IMR-90 (cell line): ENCODE measurements at regions not wholly inside any gene's neighbourhood (a gene's known extent, or its start where the extent isn't known, plus 50 kb on each side); places are given as distances from the start of the nearest gene placed in this dataset.

Source experiments
- ATAC-seq: fragments of 200-7000 bp; cut with Tn5 transposase; 2 replicates; pipeline ENCODE4 v1.9.1; 2020; ENCODE audit warnings: low read depth, mild to moderate bottlenecking, moderate library complexity
- BruUV-seq: library from RNA; stranded (reverse); fragments of 400-500 nt; replicated peaks from 2 replicates; lab custom pipeline; 2021; lab: Mats Ljungman, UMichigan
- CTCF ChIA-PET: fragments of 300-600 bp; formaldehyde crosslinking; extraction: SDS; loops from one replicate; lab custom pipeline; 2021; ENCODE audit warnings: antibody characterized with exemption; lab: Yijun Ruan, JAX
- POLR2A ChIA-PET: fragments of 300-600 bp; sonication (Branson Sonifier 250); formaldehyde crosslinking; loops from one replicate; lab custom pipeline; 2022; ENCODE audit warnings: antibody characterized with exemption; ENCODE audit not compliant: unreplicated experiment; lab: Charles Lee
- DNase-seq: peaks from one replicate; pipeline ENCODE4 v3.0.0; 2013
- H2AFZ ChIP-seq: replicated peaks from 2 replicates; pipeline ENCODE3; 2013; ENCODE audit warnings: low read length, mild to moderate bottlenecking; ENCODE audit not compliant: poor library complexity
- H2AK5ac ChIP-seq: 2 replicates; pipeline ENCODE4 v1.6.1; 2013; ENCODE audit warnings: low read depth, low read length, inconsistent platforms
- H2AK9ac ChIP-seq: replicated peaks from 2 replicates; pipeline ENCODE3; 2013; ENCODE audit warnings: mild to moderate bottlenecking, low read depth, low read length, moderate library complexity; ENCODE audit not compliant: poor library complexity
- H2BK120ac ChIP-seq: 2 replicates; pipeline ENCODE4 v1.6.1; 2013; ENCODE audit warnings: low read depth, low read length, inconsistent platforms
- H2BK15ac ChIP-seq: 3 replicates; pipeline ENCODE4 v1.6.1; 2013; ENCODE audit warnings: low read depth, low read length, inconsistent platforms
- H2BK20ac ChIP-seq: 2 replicates; pipeline ENCODE4 v1.6.1; 2013; ENCODE audit warnings: low read depth, mild to moderate bottlenecking, inconsistent platforms, low read length, moderate library complexity
- H2BK5ac ChIP-seq: 2 replicates; pipeline ENCODE4 v1.6.1; 2013; ENCODE audit warnings: mild to moderate bottlenecking, low read depth, low read length, inconsistent platforms; ENCODE audit not compliant: poor library complexity, severe bottlenecking
- H3K14ac ChIP-seq: replicated peaks from 2 replicates; pipeline ENCODE4 v1.6.1; 2013; ENCODE audit warnings: low read depth, low read length, inconsistent platforms
- H3K18ac ChIP-seq: 2 replicates; pipeline ENCODE4 v1.6.1; 2013; ENCODE audit warnings: low read depth, low read length, control low read depth
- H3K23ac ChIP-seq: 2 replicates; pipeline ENCODE4 v1.6.1; 2013; ENCODE audit warnings: low read depth, low read length, inconsistent platforms
- H3K27ac ChIP-seq: 2 replicates; pipeline ENCODE4 v1.5.1; 2013; ENCODE audit warnings: mild to moderate bottlenecking, control low read depth, low read length; ENCODE audit not compliant: insufficient read depth
- H3K27me3 ChIP-seq: 2 replicates; pipeline ENCODE4 v1.6.1; 2013; ENCODE audit warnings: low read length; ENCODE audit not compliant: control insufficient read depth, insufficient read depth
- H3K36me3 ChIP-seq: 2 replicates; pipeline ENCODE4 v1.6.1; 2013; ENCODE audit warnings: low read length, mixed read lengths; ENCODE audit not compliant: control insufficient read depth, insufficient read depth
- H3K4ac ChIP-seq: 2 replicates; pipeline ENCODE4 v1.6.1; 2013; ENCODE audit warnings: low read depth, low read length, inconsistent platforms
- H3K4me1 ChIP-seq: 2 replicates; pipeline ENCODE4 v1.6.1; 2013; ENCODE audit warnings: low read length, mixed read lengths; ENCODE audit not compliant: control insufficient read depth, insufficient read depth
- H3K4me2 ChIP-seq: 2 replicates; pipeline ENCODE4 v1.6.1; 2013; ENCODE audit warnings: low read depth, mild to moderate bottlenecking, control low read depth, low read length, moderate library complexity
- H3K4me3 ChIP-seq: 2 replicates; pipeline ENCODE4 v1.5.1; 2013; ENCODE audit warnings: low read depth, mild to moderate bottlenecking, control low read depth, low read length, moderate library complexity; ENCODE audit not compliant: insufficient read depth
- H3K56ac ChIP-seq: 2 replicates; pipeline ENCODE4 v1.6.1; 2013; ENCODE audit warnings: low read length, inconsistent platforms; ENCODE audit not compliant: insufficient read depth; ENCODE audit errors: extremely low read depth
- H3K79me1 ChIP-seq, 2 experiments: 2 replicates each; pipeline ENCODE4 v1.6.1; 2013; ENCODE audit warnings: low read length in 2 of 2, inconsistent platforms in 1 of 2, low read depth in 1 of 2
- H3K9ac ChIP-seq: 2 replicates; pipeline ENCODE4 v1.6.1; 2013; ENCODE audit warnings: low read depth, low read length, control low read depth
- H3K9me1 ChIP-seq: 2 replicates; pipeline ENCODE4 v1.6.1; 2013; ENCODE audit warnings: low read length, inconsistent platforms; ENCODE audit not compliant: insufficient read depth
- H3K9me3 ChIP-seq: 2 replicates; pipeline ENCODE4 v1.6.1; 2013; ENCODE audit warnings: low read length; ENCODE audit not compliant: control insufficient read depth, insufficient read depth
- H4K20me1 ChIP-seq: 2 replicates; pipeline ENCODE4 v1.6.1; 2013; ENCODE audit warnings: low read length, inconsistent platforms; ENCODE audit not compliant: insufficient read depth
- H4K5ac ChIP-seq: 2 replicates; pipeline ENCODE4 v1.6.1; 2013; ENCODE audit warnings: mild to moderate bottlenecking, low read depth, low read length, control low read depth
- H4K8ac ChIP-seq, 2 experiments: 2 replicates each; pipeline ENCODE4 v1.6.1; 2013; ENCODE audit warnings: low read depth in 2 of 2, low read length in 2 of 2, control low read depth in 1 of 2, inconsistent platforms in 1 of 2
- H4K91ac ChIP-seq: 2 replicates; pipeline ENCODE4 v1.6.1; 2013; ENCODE audit warnings: low read depth, low read length, inconsistent platforms; ENCODE audit not compliant: insufficient read depth
- BHLHE40 ChIP-seq: fragments of 150-350 bp; IDR thresholded peaks from 2 replicates; pipeline ENCODE4 v1.6.1; 2016; ENCODE audit warnings: mild to moderate bottlenecking, low read depth, low read length
- CTCF ChIP-seq: conservative IDR thresholded peaks from 2 replicates; pipeline ENCODE4 v1.5.1; 2012; ENCODE audit warnings: mild to moderate bottlenecking, low read depth, low read length, improper control_type of control experiment
- MAFK ChIP-seq: IDR thresholded peaks from 2 replicates; pipeline ENCODE4 v1.6.1; 2012; ENCODE audit warnings: low read depth, low read length, improper control_type of control experiment
- MXI1 ChIP-seq: IDR thresholded peaks from 2 replicates; pipeline ENCODE4 v1.6.1; 2012; ENCODE audit warnings: low read depth, mild to moderate bottlenecking, low read length, moderate library complexity, borderline replicate concordance
- NFE2L2 ChIP-seq: fragments of 150-350 bp; IDR thresholded peaks from 2 replicates; pipeline ENCODE4 v1.6.1; 2016; ENCODE audit warnings: low read depth, mild to moderate bottlenecking, low read length
- RCOR1 ChIP-seq: IDR thresholded peaks from 2 replicates; pipeline ENCODE4 v1.6.1; 2012; ENCODE audit warnings: mild to moderate bottlenecking, low read length, improper control_type of control experiment; ENCODE audit not compliant: insufficient replicate concordance
- WGBS, 2 experiments: methylation state at CpG; one replicate each; pipeline versions ENCODE4 v1.1.5 to v1.1.7; 2013; ENCODE audit warnings: missing lambda C conversion rate in 2 of 2; ENCODE audit not compliant: insufficient read length in 1 of 2; ENCODE audit errors: extremely low coverage in 2 of 2; 5-methylcytosine and 5-hydroxymethylcytosine counted together
- dilution Hi-C: fragments of 300-500 bp; cut with HindIII; formaldehyde crosslinking; loops from one replicate; pipeline ENCODE4 v1.14.3; 2018; ENCODE audit warnings: low sequenced_read_pairs; ENCODE audit not compliant: unreplicated experiment
- in situ Hi-C: fragments of 300-500 bp; cut with MboI; formaldehyde crosslinking; loops from 3 replicates; pipeline ENCODE4 v1.14.3; 2019; ENCODE audit warnings: low sequenced_read_pairs, inconsistent platforms, mixed read lengths
- intact Hi-C: fragments of 100-400 bp; cut with micrococcal nuclease; formaldehyde crosslinking; loops from 2 replicates; pipeline ENCODE4 v1.10.0; 2022

- H2BK15ac ChIP-seq = no peak overlapping the region
- no TSS peak for BruUV-seq
- no peaks in the 10 kb centered on the region for H3K27me3 ChIP-seq
- H3K36me3 ChIP-seq = no peaks in the 10 kb centered on the region
- H2BK20ac ChIP-seq = no peak overlapping the region
- no peak overlapping the region for H3K18ac ChIP-seq
- intact Hi-C loops = no loop called here
- no peak overlapping the region for H3K4ac ChIP-seq
- no peak overlapping the region for H4K8ac ChIP-seq
- no peak overlapping the region for H2BK5ac ChIP-seq
- H3K27ac ChIP-seq = no peak overlapping the region
- H2AFZ ChIP-seq = no peak overlapping the region
- DNase-seq (no peak), ATAC-seq (no peak)
- H3K79me1 ChIP-seq = no peaks in the 10 kb centered on the region
- no peak overlapping the region for H2BK120ac ChIP-seq
- H3K4me2 ChIP-seq = no peak overlapping the region
- no peaks in the 10 kb centered on the region for H3K4me1 ChIP-seq
- H3K9me1 ChIP-seq = no peaks in the 10 kb centered on the region
- no peak overlapping the region for H3K23ac ChIP-seq
- no peaks in the 10 kb centered on the region for H3K9me3 ChIP-seq
- H2AK9ac ChIP-seq = no peak overlapping the region
- H3K56ac ChIP-seq = no peak overlapping the region
- TF ChIP-seq NFE2L2 = no peak
- TF ChIP-seq BHLHE40 = no peak
- TF ChIP-seq MXI1 = no peak
- no peak for TF ChIP-seq MAFK
- no peak for TF ChIP-seq CTCF
- no peak for TF ChIP-seq RCOR1
- ChIA-PET POLR2A (no interaction called here), CTCF (no interaction called here)
- no peak overlapping the region for H3K14ac ChIP-seq
- WGBS, 2 experiments = no CpG with 5 or more reads among the region's 4 CpGs
- in situ Hi-C loops = no loop called here
- H2AK5ac ChIP-seq = no peak overlapping the region
- no peak overlapping the region for H3K9ac ChIP-seq
- no peak overlapping the region for H4K91ac ChIP-seq
- no peak overlapping the region for H4K5ac ChIP-seq
- H3K4me3 ChIP-seq = no peak overlapping the region
- H4K20me1 ChIP-seq = no peaks in the 10 kb centered on the region
- dilution Hi-C loops = no loop called here
Measured at GRCh38 chr14:82704218-82704617, 1170.6 kb upstream of the SEL1L start.
